ENCODE measurements at regions not wholly inside any gene's neighbourhood (a gene's known extent, or its start where the extent isn't known, plus 50 kb on each side); places are given as distances from the start of the nearest gene placed in this dataset.
"Not testable (repeated sequence)": the region's sequence is repeated elsewhere in the genome, so short reads cannot be mapped to it uniquely, and the experiment has no call there.

- H3K4me2 ChIP-seq (ENCODE audit: insufficient read depth in 1 of 2, low read depth in 2 of 2, low read length in 2 of 2); H3K56ac ChIP-seq (replicated peaks; ENCODE audit: insufficient read length, low read depth, low read length); H4K91ac ChIP-seq (replicated peaks; ENCODE audit: insufficient read length, low read length); H3K4me3 ChIP-seq (ENCODE audit: extremely low read depth in 1 of 4, insufficient read depth in 2 of 4, low read depth in 3 of 4, low read length in 4 of 4); H3K79me1 ChIP-seq (ENCODE audit: low read depth, low read length); H2AK5ac ChIP-seq (ENCODE audit: low read depth, low read length); CTCF ChIA-PET (ENCODE audit: partially characterized antibody); H3K14ac ChIP-seq (ENCODE audit: insufficient read length); H3K9me3 ChIP-seq (ENCODE audit: insufficient read depth in 2 of 2, low read depth in 1 of 2, low read length in 1 of 2); H3K4me1 ChIP-seq (replicated peaks in 1 of 4; ENCODE audit: control insufficient read depth in 3 of 4, insufficient read depth in 4 of 4, low read length in 3 of 4); FAIRE-seq; H3K23ac ChIP-seq (ENCODE audit: insufficient read length); H4K8ac ChIP-seq (ENCODE audit: extremely low read depth, insufficient read depth, low read length); H4K5ac ChIP-seq (ENCODE audit: insufficient read length, low read depth, low read length); H4K20me1 ChIP-seq (replicated peaks in 1 of 2; ENCODE audit: control insufficient read depth in 1 of 2, insufficient read depth in 2 of 2, low read length in 2 of 2); H3K79me2 ChIP-seq (ENCODE audit: control insufficient read depth in 1 of 2, insufficient read depth in 2 of 2, low read length in 2 of 2); H3K23me2 ChIP-seq (ENCODE audit: low read depth, low read length); H3K27me3 ChIP-seq (replicated peaks in 1 of 4; ENCODE audit: control insufficient read depth in 3 of 4, extremely low read depth in 1 of 4, insufficient read depth in 3 of 4, low read length in 3 of 4); H2BK15ac ChIP-seq (ENCODE audit: low read length); H3K4ac ChIP-seq (replicated peaks; ENCODE audit: insufficient read length, low read depth, low read length); H2BK5ac ChIP-seq (ENCODE audit: low read depth, low read length); H2BK12ac ChIP-seq (ENCODE audit: low read depth, low read length); POLR2A ChIA-PET (ENCODE audit: partially characterized antibody); DNase-seq (ENCODE audit: low read depth in 1 of 2, low spot score in 2 of 2); H3K9ac ChIP-seq (replicated peaks in 1 of 4; ENCODE audit: extremely low read depth in 1 of 4, low read depth in 3 of 4, low read length in 3 of 4); H2AFZ ChIP-seq (ENCODE audit: low read length); H3K36me3 ChIP-seq (ENCODE audit: control insufficient read depth in 2 of 4, insufficient read depth in 4 of 4, low read length in 3 of 4); H2BK120ac ChIP-seq (replicated peaks; ENCODE audit: low read depth, low read length); H3K18ac ChIP-seq (ENCODE audit: extremely low read depth, low read length); H3K27ac ChIP-seq (ENCODE audit: low read depth, low read length); H2BK20ac ChIP-seq (ENCODE audit: low read length): not testable (repeated sequence)
- WGBS, 2 experiments (ENCODE audit: extremely low coverage in 1 of 2, insufficient coverage in 1 of 2, insufficient read length in 1 of 2, insufficient replicate concordance in 2 of 2, low coverage in 1 of 2, low lambda C conversion rate in 2 of 2, missing lambda C conversion rate in 1 of 2) = 91% methylated on average over 8 of the region's 15 CpGs; no CpG with 5 or more reads in 1 of the 2 experiments
These were observed 290.5 kb downstream of the ADGRD1 start for GRCh38 chr12:131244157-131244688.

DNA sequence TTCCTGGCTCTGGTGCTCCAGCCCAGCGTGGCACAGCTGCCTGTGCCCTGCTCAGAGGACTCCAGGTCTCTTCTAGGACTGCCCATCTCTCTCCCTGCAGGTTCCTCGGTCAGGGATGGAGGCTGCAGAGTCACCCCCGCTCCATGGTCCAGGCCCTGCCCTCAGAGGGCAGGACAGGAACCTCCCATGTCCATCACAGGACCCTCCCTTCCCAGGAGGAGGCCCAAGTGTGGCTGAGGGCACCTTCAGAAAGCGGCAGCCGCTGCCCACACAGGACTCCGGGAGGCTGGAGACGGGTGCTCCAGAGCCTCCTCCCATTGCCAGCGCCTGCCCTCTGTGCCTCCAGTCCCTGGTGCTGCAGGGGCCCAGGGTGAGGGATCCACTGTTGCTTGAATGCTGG is 291.5 kb downstream of the ADGRD1 start:
- H3K9me3 ChIP-seq (ENCODE audit: insufficient read depth in 2 of 2, low read depth in 1 of 2, low read length in 1 of 2); H3K56ac ChIP-seq (replicated peaks; ENCODE audit: insufficient read length, low read depth, low read length); CTCF ChIA-PET (ENCODE audit: partially characterized antibody); H3K14ac ChIP-seq (ENCODE audit: insufficient read length); H4K20me1 ChIP-seq (replicated peaks in 1 of 2; ENCODE audit: control insufficient read depth in 1 of 2, insufficient read depth in 2 of 2, low read length in 2 of 2); H4K91ac ChIP-seq (replicated peaks; ENCODE audit: insufficient read length, low read length); H2BK20ac ChIP-seq (ENCODE audit: low read length); H2BK5ac ChIP-seq (ENCODE audit: low read depth, low read length); H3K79me1 ChIP-seq (ENCODE audit: low read depth, low read length); POLR2A ChIA-PET (ENCODE audit: partially characterized antibody); H3K4me3 ChIP-seq (ENCODE audit: extremely low read depth in 1 of 4, insufficient read depth in 2 of 4, low read depth in 3 of 4, low read length in 4 of 4); H3K23me2 ChIP-seq (ENCODE audit: low read depth, low read length); H3K4me2 ChIP-seq (ENCODE audit: insufficient read depth in 1 of 2, low read depth in 2 of 2, low read length in 2 of 2); H3K4me1 ChIP-seq (replicated peaks in 1 of 4; ENCODE audit: control insufficient read depth in 3 of 4, insufficient read depth in 4 of 4, low read length in 3 of 4); H3K27me3 ChIP-seq (replicated peaks in 1 of 4; ENCODE audit: control insufficient read depth in 3 of 4, extremely low read depth in 1 of 4, insufficient read depth in 3 of 4, low read length in 3 of 4); H2BK12ac ChIP-seq (ENCODE audit: low read depth, low read length); H3K23ac ChIP-seq (ENCODE audit: insufficient read length); H3K18ac ChIP-seq (ENCODE audit: extremely low read depth, low read length); H3K79me2 ChIP-seq (ENCODE audit: control insufficient read depth in 1 of 2, insufficient read depth in 2 of 2, low read length in 2 of 2); H3K4ac ChIP-seq (replicated peaks; ENCODE audit: insufficient read length, low read depth, low read length); H2AK5ac ChIP-seq (ENCODE audit: low read depth, low read length); H2BK120ac ChIP-seq (replicated peaks; ENCODE audit: low read depth, low read length); H2BK15ac ChIP-seq (ENCODE audit: low read length); H3K36me3 ChIP-seq (ENCODE audit: control insufficient read depth in 2 of 4, insufficient read depth in 4 of 4, low read length in 3 of 4); H4K5ac ChIP-seq (ENCODE audit: insufficient read length, low read depth, low read length); H2AFZ ChIP-seq (ENCODE audit: low read length); DNase-seq (ENCODE audit: low read depth in 1 of 2, low spot score in 2 of 2); FAIRE-seq; H3K9ac ChIP-seq (replicated peaks in 1 of 4; ENCODE audit: extremely low read depth in 1 of 4, low read depth in 3 of 4, low read length in 3 of 4); H3K27ac ChIP-seq (ENCODE audit: low read depth, low read length); H4K8ac ChIP-seq (ENCODE audit: extremely low read depth, insufficient read depth, low read length): not testable (repeated sequence)
- WGBS, 2 experiments (ENCODE audit: extremely low coverage in 1 of 2, insufficient coverage in 1 of 2, insufficient read length in 1 of 2, insufficient replicate concordance in 2 of 2, low coverage in 1 of 2, low lambda C conversion rate in 2 of 2, missing lambda C conversion rate in 1 of 2) = 94% methylated on average over 4 of the region's 8 CpGs; no CpG with 5 or more reads in 1 of the 2 experiments

All from H1 (cell line).